ENCODE measurements at regions not wholly inside any gene's neighbourhood (a gene's known extent, or its start where the extent isn't known, plus 50 kb on each side); places are given as distances from the start of the nearest gene placed in this dataset.
"Not testable (repeated sequence)": the region's sequence is repeated elsewhere in the genome, so short reads cannot be mapped to it uniquely, and the experiment has no call there.

- FAIRE-seq: no peak
These were observed 148.5 kb downstream of the TENT5C start for GRCh38 chr1:117754061-117754969.

GRCh38 chr1:117757668-117758067 lies 151.8 kb downstream of the TENT5C start:
- no peak for FAIRE-seq

GRCh38 chr1:117758444-117759316 lies 152.8 kb downstream of the TENT5C start:
- no peak for FAIRE-seq

GRCh38 chr1:117759535-117759934 lies 153.7 kb downstream of the TENT5C start:
- no peak for FAIRE-seq

- FAIRE-seq: no peak
These were observed 154.2 kb downstream of the TENT5C start for GRCh38 chr1:117760069-117760468.

- no peak for FAIRE-seq
These were observed 154.6 kb downstream of the TENT5C start for GRCh38 chr1:117760485-117760884.

GRCh38 chr1:117767756-117768155 lies 161.7 kb downstream of the GDAP2 start:
- FAIRE-seq: not testable (repeated sequence)

GRCh38 chr1:117770981-117771531 lies 158.4 kb downstream of the GDAP2 start:
- no peak for FAIRE-seq

- FAIRE-seq: no peak
These were observed 150.1 kb downstream of the GDAP2 start for GRCh38 chr1:117779364-117779763.

GRCh38 chr1:117780687-117781475 lies 148.5 kb downstream of the GDAP2 start:
- FAIRE-seq: peak; percentile 95

- no peak for FAIRE-seq
These were observed 147.4 kb downstream of the GDAP2 start for GRCh38 chr1:117782056-117782455.

- FAIRE-seq: no peak
These were observed 145.6 kb downstream of the GDAP2 start for GRCh38 chr1:117783606-117784396.

GRCh38 chr1:117788014-117788413 lies 141.4 kb downstream of the GDAP2 start:
- no peak for FAIRE-seq

GRCh38 chr1:117793413-117793812 lies 136.0 kb downstream of the GDAP2 start:
- FAIRE-seq: no peak

GRCh38 chr1:117794073-117794472 lies 135.3 kb downstream of the GDAP2 start:
- no peak for FAIRE-seq

GRCh38 chr1:117795190-117795589 lies 134.2 kb downstream of the GDAP2 start:
- peak; percentile 57 for FAIRE-seq

- FAIRE-seq: no peak
These were observed 133.6 kb downstream of the GDAP2 start for GRCh38 chr1:117795792-117796191.

GRCh38 chr1:117796226-117796625 lies 133.2 kb downstream of the GDAP2 start:
- no peak for FAIRE-seq

GRCh38 chr1:117798550-117798949 lies 130.9 kb downstream of the GDAP2 start:
- FAIRE-seq: no peak

GRCh38 chr1:117802531-117803257 lies 126.7 kb downstream of the GDAP2 start:
- peak; percentile 12 for FAIRE-seq

GRCh38 chr1:117803318-117803717 lies 126.1 kb downstream of the GDAP2 start:
- peak; percentile 95 for FAIRE-seq

All from endometrium (tissue), 2 donors.